ENCODE measurements at regions not wholly inside any gene's neighbourhood (a gene's known extent, or its start where the extent isn't known, plus 50 kb on each side); places are given as distances from the start of the nearest gene placed in this dataset.

GRCh38 chr3:87508921-87509320, 232.5 kb upstream of the POU1F1 start:
- dilution Hi-C loops (cut with MboI; ENCODE audit: extremely low pct_ligation_motif_present, low sequenced_read_pairs), result loop anchor here (25.0 kb wide), 1 partner anchor 503 kb away; no protein-coding TSS in a partner anchor
- Histone ChIP-seq H3K4me3 (ENCODE audit: control insufficient read depth in 2 of 3, extremely low read depth in 1 of 3, insufficient read depth in 2 of 3, low read depth in 1 of 3, low read length in 3 of 3) (no peak overlapping the region), H3K27me3 (ENCODE audit: control insufficient read depth, extremely low read depth, insufficient read depth, low read length) (no peaks in the 10 kb centered on the region), H3K36me3 (ENCODE audit: control insufficient read depth in 2 of 2, extremely low read depth in 1 of 2, insufficient read depth in 2 of 2, low read length in 2 of 2) (no peaks in the 10 kb centered on the region), H3K9me3 (ENCODE audit: control insufficient read depth, low read depth, low read length) (no peaks in the 10 kb centered on the region), H3K79me2 (ENCODE audit: control insufficient read depth, insufficient read depth, low read length) (no peaks in the 10 kb centered on the region), H2AFZ (ENCODE audit: control insufficient read depth, low read length) (no peak overlapping the region), H3K27ac (ENCODE audit: control insufficient read depth, insufficient read depth, low read length) (no peak overlapping the region), H4K20me1 (ENCODE audit: control insufficient read depth, extremely low read depth, insufficient read depth, low read length) (no peaks in the 10 kb centered on the region), H3K9ac (ENCODE audit: control insufficient read depth, extremely low read depth, insufficient read depth, low read length) (no peak overlapping the region), H3K4me2 (ENCODE audit: control insufficient read depth, extremely low read depth, insufficient read depth, low read depth, low read length) (no peak overlapping the region), H3K9me1 (ENCODE audit: control insufficient read depth, extremely low read depth, insufficient read depth, low read length) (no peaks in the 10 kb centered on the region), H3K4me1 (ENCODE audit: control insufficient read depth, extremely low read depth, insufficient read depth, low read length) (no peaks in the 10 kb centered on the region)
- no peak for FAIRE-seq
- no peak for DNase-seq (ENCODE audit: low read depth, low spot score)
- TF ChIP-seq EZH2 (IDR thresholded peaks at IDR 0.05; ENCODE audit: low read length), result no peak
- TF ChIP-seq CTCF (optimal IDR thresholded peaks at IDR 0.05 in 1 of 3, IDR thresholded peaks at IDR 0.05 in 1 of 3, conservative IDR thresholded peaks at IDR 0.05 in 1 of 3; ENCODE audit: extremely low read depth in 1 of 3, insufficient read depth in 2 of 3, low read length in 3 of 3), result no peak

GRCh38 chr3:87507753-87508152, 231.4 kb upstream of the POU1F1 start:
- no peaks in the 10 kb centered on the region for H3K9me3 ChIP-seq (ENCODE audit: control insufficient read depth, low read depth, low read length)
- DNase-seq (ENCODE audit: low read depth, low spot score) (no peak), FAIRE-seq (no peak)
- H3K4me1 ChIP-seq (ENCODE audit: control insufficient read depth, extremely low read depth, insufficient read depth, low read length), result no peaks in the 10 kb centered on the region
- TF ChIP-seq EZH2 (IDR thresholded peaks at IDR 0.05; ENCODE audit: low read length) (no peak), CTCF (optimal IDR thresholded peaks at IDR 0.05 in 1 of 3, IDR thresholded peaks at IDR 0.05 in 1 of 3, conservative IDR thresholded peaks at IDR 0.05 in 1 of 3; ENCODE audit: extremely low read depth in 1 of 3, insufficient read depth in 2 of 3, low read length in 3 of 3) (no peak)
- no peak overlapping the region for H3K27ac ChIP-seq (ENCODE audit: control insufficient read depth, insufficient read depth, low read length)
- no peaks in the 10 kb centered on the region for H3K79me2 ChIP-seq (ENCODE audit: control insufficient read depth, insufficient read depth, low read length)
- H2AFZ ChIP-seq (ENCODE audit: control insufficient read depth, low read length), result no peak overlapping the region
- H3K27me3 ChIP-seq (ENCODE audit: control insufficient read depth, extremely low read depth, insufficient read depth, low read length), result no peaks in the 10 kb centered on the region
- H3K4me3 ChIP-seq (ENCODE audit: control insufficient read depth in 2 of 3, extremely low read depth in 1 of 3, insufficient read depth in 2 of 3, low read depth in 1 of 3, low read length in 3 of 3), result no peak overlapping the region
- H3K9ac ChIP-seq (ENCODE audit: control insufficient read depth, extremely low read depth, insufficient read depth, low read length), result no peak overlapping the region
- no peaks in the 10 kb centered on the region for H3K36me3 ChIP-seq (ENCODE audit: control insufficient read depth in 2 of 2, extremely low read depth in 1 of 2, insufficient read depth in 2 of 2, low read length in 2 of 2)
- no peak overlapping the region for H3K4me2 ChIP-seq (ENCODE audit: control insufficient read depth, extremely low read depth, insufficient read depth, low read depth, low read length)
- dilution Hi-C loops (cut with MboI; ENCODE audit: extremely low pct_ligation_motif_present, low sequenced_read_pairs), result loop anchor here (25.0 kb wide), 1 partner anchor 505 kb away; no protein-coding TSS in a partner anchor
- no peaks in the 10 kb centered on the region for H4K20me1 ChIP-seq (ENCODE audit: control insufficient read depth, extremely low read depth, insufficient read depth, low read length)
- H3K9me1 ChIP-seq (ENCODE audit: control insufficient read depth, extremely low read depth, insufficient read depth, low read length), result no peaks in the 10 kb centered on the region

Data from keratinocyte (primary cell).